HCT116 (cell line): ENCODE measurements at regions not wholly inside any gene's neighbourhood (a gene's known extent, or its start where the extent isn't known, plus 50 kb on each side); places are given as distances from the start of the nearest gene placed in this dataset.

ENCODE experiments used
- ATAC-seq: fragments of 200-7000 bp; cut with Tn5 transposase; 2 replicates; pipeline ENCODE4 v1.9.1; 2020; ENCODE audit warnings: mild to moderate bottlenecking, moderate library complexity
- BruUV-seq: library from RNA; stranded (reverse); fragments of 400-500 nt; replicated peaks from 2 replicates; lab custom pipeline; 2021; lab: Mats Ljungman, UMichigan
- CTCF ChIA-PET: fragments of 300-600 bp; sonication (Branson Sonifier 250); formaldehyde crosslinking; loops from one replicate; lab custom pipeline; 2021; ENCODE audit warnings: antibody characterized with exemption; lab: Charles Lee
- POLR2A ChIA-PET: fragments of 300-600, 350-600 bp; sonication (Branson Sonifier 250); formaldehyde crosslinking; loops from one replicate; lab custom pipeline; 2021; ENCODE audit warnings: antibody characterized with exemption; lab: Charles Lee
- RAD21 ChIA-PET, 2 experiments: fragments of 300-600 bp; sonication (Branson Sonifier 250); formaldehyde crosslinking; loops; one replicate each; lab custom pipeline; 2023; ENCODE audit warnings: low total read pairs in 2 of 2; ENCODE audit not compliant: uncharacterized antibody in 2 of 2, unreplicated experiment in 2 of 2, low non-redundant PET in 1 of 2; lab: Charles Lee
- DNase-seq: peaks from one replicate; pipeline ENCODE4 v3.0.0-alpha.2; 2010; ENCODE audit warnings: low read depth, low spot score
- H2AFZ ChIP-seq: fragments of 200-600 bp; shearing (Covaris generic), sonication (generic); 2 replicates; pipeline ENCODE4 v1.6.1; 2017; ENCODE audit warnings: low read depth, mixed run types, mixed read lengths, antibody characterized with exemption, low read length; ENCODE audit not compliant: poor library complexity, severe bottlenecking
- H3K27ac ChIP-seq: 2 replicates; pipeline ENCODE4 v1.5.1; 2012; ENCODE audit warnings: low read depth, low read length
- H3K27me3 ChIP-seq: fragments of 200-600 bp; sonication (generic); 2 replicates; pipeline ENCODE4 v1.6.1; 2016; ENCODE audit warnings: mixed run types, low read length, mixed read lengths; ENCODE audit not compliant: insufficient read depth
- H3K36me3 ChIP-seq, 2 experiments: fragments of 200-500 bp in 1 of 2; fragments of 200-600 bp in 1 of 2; sonication (Bioruptor generic) in 1 of 2; sonication (generic) in 1 of 2; 2 replicates each; pipeline versions ENCODE4 v1.5.1 to v1.6.1; 2014 to 2016; ENCODE audit warnings: low read length in 2 of 2, inconsistent platforms in 1 of 2, mixed read lengths in 1 of 2, mixed run types in 1 of 2; ENCODE audit not compliant: insufficient read depth in 2 of 2, control insufficient read depth in 1 of 2
- H3K4me1 ChIP-seq, 2 experiments: fragments of 200-600 bp in 1 of 2; sonication (generic) in 1 of 2; 2 replicates each; pipeline versions ENCODE4 v1.5.1 to v1.6.1; 2012 to 2017; ENCODE audit warnings: low read length in 2 of 2, inconsistent platforms in 1 of 2, mild to moderate bottlenecking in 1 of 2, mixed read lengths in 1 of 2, mixed run types in 1 of 2, moderate library complexity in 1 of 2; ENCODE audit not compliant: insufficient read depth in 2 of 2, control insufficient read depth in 1 of 2
- H3K4me2 ChIP-seq: fragments of 200-600 bp; sonication (generic); 2 replicates; pipeline ENCODE4 v1.6.1; 2017; ENCODE audit warnings: mixed run types, low read length, mixed read lengths
- H3K4me3 ChIP-seq, 2 experiments: fragments of 200-600 bp in 1 of 2; sonication (generic) in 1 of 2; replicated peaks in 1 of 2; 2 replicates each; pipeline ENCODE4 v1.5.1; 2011 to 2016; ENCODE audit warnings: low read length in 2 of 2, control low read depth in 1 of 2, low read depth in 1 of 2, mild to moderate bottlenecking in 1 of 2, mixed read lengths in 1 of 2, mixed run types in 1 of 2
- H3K79me2 ChIP-seq: fragments of 200-600 bp; sonication (generic); 2 replicates; pipeline ENCODE4 v1.6.1; 2017; ENCODE audit warnings: mild to moderate bottlenecking, mixed run types, low read length, moderate library complexity, mixed read lengths; ENCODE audit not compliant: insufficient read depth
- H3K9ac ChIP-seq: fragments of 200-600 bp; sonication (generic); 2 replicates; pipeline ENCODE4 v1.6.1; 2016; ENCODE audit warnings: low read length, mixed read lengths
- H3K9me2 ChIP-seq: fragments of 200-600 bp; sonication (generic), shearing (Covaris generic); 2 replicates; pipeline ENCODE4 v1.6.1; 2017; ENCODE audit warnings: mixed run types, mild to moderate bottlenecking, moderate library complexity; ENCODE audit not compliant: insufficient read depth
- H3K9me3 ChIP-seq, 2 experiments: fragments of 200-500 bp in 1 of 2; fragments of 200-600 bp in 1 of 2; sonication (Bioruptor generic) in 1 of 2; sonication (generic) in 1 of 2; 2 replicates each; pipeline ENCODE4 v1.6.1; 2014 to 2017; ENCODE audit warnings: low read length in 2 of 2, mixed read lengths in 2 of 2, inconsistent platforms in 1 of 2, low read depth in 1 of 2, mild to moderate bottlenecking in 1 of 2, mixed run types in 1 of 2, moderate library complexity in 1 of 2; ENCODE audit not compliant: control insufficient read depth in 1 of 2, insufficient read depth in 1 of 2
- H4K20me1 ChIP-seq: fragments of 200-600 bp; sonication (generic), shearing (Covaris generic); 2 replicates; pipeline ENCODE4 v1.6.1; 2017; ENCODE audit warnings: mixed run types, mild to moderate bottlenecking, moderate library complexity; ENCODE audit not compliant: insufficient read depth
- MAX ChIP-seq: IDR thresholded peaks from 2 replicates; pipeline ENCODE4 v1.6.1; 2012
- REST ChIP-seq: IDR thresholded peaks from 2 replicates; pipeline ENCODE4 v1.6.1; 2012; ENCODE audit warnings: low read depth
- SP1 ChIP-seq: IDR thresholded peaks from 2 replicates; pipeline ENCODE4 v1.6.1; 2012; ENCODE audit warnings: low read depth
- YY1 ChIP-seq: IDR thresholded peaks from 2 replicates; pipeline ENCODE4 v1.6.1; 2011; ENCODE audit warnings: low read length, low read depth, moderate library complexity, mild to moderate bottlenecking; ENCODE audit not compliant: insufficient replicate concordance; ENCODE audit errors: extremely low read depth
- ZNF274 ChIP-seq: fragments of 200-500 bp; sonication (Bioruptor generic); IDR thresholded peaks from 2 replicates; pipeline ENCODE4 v1.6.1; 2014; ENCODE audit warnings: mild to moderate bottlenecking, low read depth, low read length, inconsistent platforms
- intact Hi-C: fragments of 100-400 bp; cut with micrococcal nuclease; formaldehyde crosslinking; loops from 2 replicates; pipeline ENCODE4 v1.10.0; 2022

GRCh38 chr11:130804306-130805076, 111.8 kb downstream of the SNX19 start:
- CTCF ChIA-PET, result no interaction called here
- intact Hi-C loops, result no loop called here
- TF ChIP-seq ZNF274, result no peak
- no peak for TF ChIP-seq REST
- no peak for TF ChIP-seq MAX
- TF ChIP-seq YY1, result no peak
- TF ChIP-seq SP1, result no peak
- TF ChIP-seq, all 23 proteins: peak for 0
- Histone ChIP-seq H3K9ac (no peak overlapping the region), H3K4me1 (no peaks in the 10 kb centered on the region), H3K9me2 (no peaks in the 10 kb centered on the region), H2AFZ (no peak overlapping the region), H3K4me3 (no peak overlapping the region), H3K9me3 (no peaks in the 10 kb centered on the region), H3K27me3 (no peaks in the 10 kb centered on the region), H3K36me3 (no peaks in the 10 kb centered on the region), H3K4me2 (no peak overlapping the region), H3K79me2 (no peaks in the 10 kb centered on the region), H3K27ac (no peak overlapping the region), H4K20me1 (no peaks in the 10 kb centered on the region)
- BruUV-seq, result no TSS peak
- RAD21 ChIA-PET, result no interaction called here
- ATAC-seq (no peak), DNase-seq (no peak)
- POLR2A ChIA-PET, result no interaction called here
